ENCODE measurements at regions not wholly inside any gene's neighbourhood (a gene's known extent, or its start where the extent isn't known, plus 50 kb on each side); places are given as distances from the start of the nearest gene placed in this dataset.

- TF ChIP-seq CTCF (IDR thresholded peaks at IDR 0.05) (no peak), POLR2A (IDR thresholded peaks at IDR 0.05) (no peak)
Observed at GRCh38 chr16:79664407-79664806, 63.9 kb upstream of the MAF start.

All from Peyer's patch (tissue), 4 donors.